Skeletal muscle tissue (tissue), 3 donors: ENCODE measurements at regions not wholly inside any gene's neighbourhood (a gene's known extent, or its start where the extent isn't known, plus 50 kb on each side); places are given as distances from the start of the nearest gene placed in this dataset.

Experiments used
- H3K27ac ChIP-seq: one replicate; pipeline ENCODE4 v1.7.0; 2013; ENCODE audit warnings: mild to moderate bottlenecking, low read depth, low read length, inconsistent platforms
- H3K27me3 ChIP-seq, 3 donors: one replicate each; pipeline ENCODE4 v1.7.0; 2013; ENCODE audit warnings: low read length in 3 of 3; ENCODE audit not compliant: control insufficient read depth in 3 of 3, insufficient read depth in 3 of 3
- H3K36me3 ChIP-seq, 3 donors: one replicate each; pipeline ENCODE4 v1.7.0; 2013; ENCODE audit warnings: low read length in 3 of 3; ENCODE audit not compliant: control insufficient read depth in 3 of 3, insufficient read depth in 3 of 3
- H3K4me1 ChIP-seq, 3 donors: one replicate each; pipeline ENCODE4 v1.7.0; 2013; ENCODE audit warnings: low read length in 3 of 3, mild to moderate bottlenecking in 3 of 3; ENCODE audit not compliant: control insufficient read depth in 3 of 3, insufficient read depth in 3 of 3
- H3K4me3 ChIP-seq, 3 donors: one replicate each; pipeline ENCODE4 v1.7.0; 2013; ENCODE audit warnings: low read length in 3 of 3
- H3K9ac ChIP-seq, 3 donors: one replicate each; pipeline ENCODE4 v1.7.0; 2013; ENCODE audit warnings: low read length in 3 of 3, mild to moderate bottlenecking in 3 of 3, moderate library complexity in 2 of 3, low read depth in 1 of 3
- H3K9me3 ChIP-seq, 3 donors: one replicate each; pipeline ENCODE4 v1.7.0; 2013; ENCODE audit warnings: low read length in 3 of 3; ENCODE audit not compliant: control insufficient read depth in 3 of 3
- donor health status: Osteomylitis.

- H3K4me1 ChIP-seq, result peaks cover 18 to 42% (median 40%) of the 10 kb centered on the region in 3 donors
Observed at GRCh38 chr3:126267976-126268615, 87.7 kb upstream of the ALDH1L1 start.

GRCh38 chr3:126267169-126267975 lies 87.0 kb upstream of the ALDH1L1 start:
- H3K4me1 ChIP-seq, result peaks cover 18 to 42% (median 40%) of the 10 kb centered on the region in 3 donors
- H3K9ac ChIP-seq, result peak overlapping the region; percentile 53 to 87 (median 68)
- peak overlapping the region; percentile 82 for H3K27ac ChIP-seq
- H3K27me3 ChIP-seq, result no peaks in the 10 kb centered on the region
- peak overlapping the region; percentile 59 to 72 (median 71) for H3K4me3 ChIP-seq
- H3K36me3 ChIP-seq, result no peaks in the 10 kb centered on the region
- no peaks in the 10 kb centered on the region for H3K9me3 ChIP-seq

More at GRCh38 chr3:126267976-126268615, 87.7 kb upstream of the ALDH1L1 start:
- H3K9ac ChIP-seq, result peak overlapping the region; percentile 53 to 87 (median 68)
- H3K36me3 ChIP-seq, result no peaks in the 10 kb centered on the region
- no peaks in the 10 kb centered on the region for H3K27me3 ChIP-seq
- peak overlapping the region; percentile 59 to 72 (median 71) for H3K4me3 ChIP-seq
- no peaks in the 10 kb centered on the region for H3K9me3 ChIP-seq
- peak overlapping the region; percentile 82 for H3K27ac ChIP-seq

GRCh38 chr3:126266850-126267168 lies 86.4 kb upstream of the ALDH1L1 start:
- Histone ChIP-seq H3K27ac (peak overlapping the region; percentile 82), H3K4me3 (peak overlapping the region; percentile 51 to 72 (median 71)), H3K36me3 (no peaks in the 10 kb centered on the region), H3K4me1 (peaks cover 18 to 42% (median 40%) of the 10 kb centered on the region in 3 donors), H3K9ac (peak overlapping the region; percentile 53 to 87 (median 68)), H3K27me3 (no peaks in the 10 kb centered on the region), H3K9me3 (no peaks in the 10 kb centered on the region)

GRCh38 chr3:126266291-126266840 lies 86.0 kb upstream of the ALDH1L1 start:
- Histone ChIP-seq H3K27me3 (no peaks in the 10 kb centered on the region), H3K9ac (peak overlapping the region in 2 of 3 donors; percentile 68 to 87), H3K4me1 (peaks cover 18 to 42% (median 40%) of the 10 kb centered on the region in 3 donors), H3K27ac (no peak overlapping the region), H3K4me3 (peak overlapping the region in 1 of 3 donors; percentile 72), H3K36me3 (no peaks in the 10 kb centered on the region), H3K9me3 (no peaks in the 10 kb centered on the region)

- Histone ChIP-seq H3K4me3 (no peak overlapping the region), H3K27ac (no peak overlapping the region), H3K9me3 (no peaks in the 10 kb centered on the region), H3K27me3 (no peaks in the 10 kb centered on the region), H3K9ac (peak overlapping the region in 1 of 3 donors; percentile 62), H3K4me1 (peaks cover 17 to 45% (median 41%) of the 10 kb centered on the region in 3 donors), H3K36me3 (no peaks in the 10 kb centered on the region)
Observed at GRCh38 chr3:126264952-126265351, 84.6 kb upstream of the ALDH1L1 start.

GRCh38 chr3:126264381-126264780 lies 84.0 kb upstream of the ALDH1L1 start:
- H3K9me3 ChIP-seq, result no peaks in the 10 kb centered on the region
- H3K4me1 ChIP-seq, result peaks cover 16 to 46% (median 43%) of the 10 kb centered on the region in 3 donors
- H3K36me3 ChIP-seq, result no peaks in the 10 kb centered on the region
- H3K4me3 ChIP-seq, result no peak overlapping the region
- no peaks in the 10 kb centered on the region for H3K27me3 ChIP-seq
- H3K9ac ChIP-seq, result peak overlapping the region in 1 of 3 donors; percentile 62
- H3K27ac ChIP-seq, result no peak overlapping the region

- Histone ChIP-seq H3K4me3 (no peak overlapping the region), H3K9me3 (no peaks in the 10 kb centered on the region), H3K27ac (no peak overlapping the region), H3K27me3 (no peaks in the 10 kb centered on the region), H3K4me1 (peaks cover 16 to 50% (median 46%) of the 10 kb centered on the region in 3 donors), H3K36me3 (no peaks in the 10 kb centered on the region), H3K9ac (peak overlapping the region in 1 of 3 donors; percentile 62)
Observed at GRCh38 chr3:126263971-126264370, 83.6 kb upstream of the ALDH1L1 start.

- no peaks in the 10 kb centered on the region for H3K9me3 ChIP-seq
- no peaks in the 10 kb centered on the region for H3K36me3 ChIP-seq
- H3K4me3 ChIP-seq, result no peak overlapping the region
- no peak overlapping the region for H3K9ac ChIP-seq
- H3K4me1 ChIP-seq, result peaks cover 16 to 54% (median 51%) of the 10 kb centered on the region in 3 donors
- no peak overlapping the region for H3K27ac ChIP-seq
- no peaks in the 10 kb centered on the region for H3K27me3 ChIP-seq
Observed at GRCh38 chr3:126263539-126263938, 83.2 kb upstream of the ALDH1L1 start.

GRCh38 chr3:126262227-126262626 lies 81.8 kb upstream of the ALDH1L1 start:
- Histone ChIP-seq H3K36me3 (no peaks in the 10 kb centered on the region), H3K27ac (no peak overlapping the region), H3K4me3 (no peak overlapping the region), H3K9ac (no peak overlapping the region), H3K4me1 (peaks cover 12 to 46% (median 46%) of the 10 kb centered on the region in 3 donors), H3K9me3 (no peaks in the 10 kb centered on the region), H3K27me3 (no peaks in the 10 kb centered on the region)

- Histone ChIP-seq H3K36me3 (no peaks in the 10 kb centered on the region), H3K27me3 (no peaks in the 10 kb centered on the region), H3K4me3 (no peak overlapping the region), H3K9ac (no peak overlapping the region), H3K9me3 (no peaks in the 10 kb centered on the region), H3K4me1 (peaks cover 5 to 35% (median 34%) of the 10 kb centered on the region in 3 donors), H3K27ac (peak overlapping the region; percentile 19)
Observed at GRCh38 chr3:126261037-126261436, 80.7 kb upstream of the ALDH1L1 start.
